ENCODE measurements at regions not wholly inside any gene's neighbourhood (a gene's known extent, or its start where the extent isn't known, plus 50 kb on each side); places are given as distances from the start of the nearest gene placed in this dataset.

DNA sequence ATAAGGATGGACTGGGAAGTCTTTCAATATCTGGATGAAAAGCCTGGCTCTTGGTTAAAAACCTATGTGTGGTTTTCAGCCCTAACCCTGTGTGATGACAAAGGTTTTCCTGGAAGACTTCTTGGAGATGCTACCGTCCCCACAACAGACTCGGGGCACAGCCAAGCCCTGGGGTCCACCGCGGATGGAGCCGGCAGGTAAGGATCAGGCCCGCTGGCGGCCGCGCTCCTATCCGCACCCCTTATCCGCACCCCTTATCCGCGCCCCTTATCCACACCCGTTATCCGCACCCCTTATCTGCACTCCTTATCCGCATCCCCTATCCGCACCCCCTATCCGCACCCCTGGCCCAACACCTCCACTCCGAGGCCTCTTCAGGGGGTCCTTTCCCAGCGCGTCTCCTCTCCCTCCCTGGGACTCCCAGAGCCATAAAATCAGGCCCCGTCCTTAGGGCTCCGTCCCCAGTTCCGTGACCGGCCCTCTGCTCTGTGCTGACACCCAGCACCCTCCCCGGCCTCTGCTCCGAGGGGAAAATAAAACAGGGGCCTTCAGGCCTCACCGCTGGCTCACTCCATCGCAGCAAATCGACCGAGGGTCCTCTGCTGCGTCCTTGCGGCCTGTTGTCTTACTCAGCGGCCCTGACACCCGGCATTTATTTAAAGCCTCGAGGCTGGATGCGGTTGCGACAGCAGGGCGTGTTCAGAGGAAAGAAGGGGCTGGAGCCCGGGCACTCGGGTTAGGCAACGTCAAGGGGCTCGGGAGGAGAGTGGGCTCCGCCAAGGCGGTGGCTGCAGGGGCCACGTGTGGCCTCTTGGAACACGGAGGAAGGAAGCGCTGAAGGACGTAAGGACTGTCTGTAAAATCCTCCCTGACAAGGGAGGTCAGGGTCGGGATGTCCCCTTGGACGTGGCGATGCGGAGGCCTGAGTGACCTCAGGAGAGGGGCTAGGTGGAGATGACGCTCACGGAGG, 215.1 kb upstream of the ADARB2 start:
- DNase-seq (ENCODE audit: low spot score), result no peak

DNA sequence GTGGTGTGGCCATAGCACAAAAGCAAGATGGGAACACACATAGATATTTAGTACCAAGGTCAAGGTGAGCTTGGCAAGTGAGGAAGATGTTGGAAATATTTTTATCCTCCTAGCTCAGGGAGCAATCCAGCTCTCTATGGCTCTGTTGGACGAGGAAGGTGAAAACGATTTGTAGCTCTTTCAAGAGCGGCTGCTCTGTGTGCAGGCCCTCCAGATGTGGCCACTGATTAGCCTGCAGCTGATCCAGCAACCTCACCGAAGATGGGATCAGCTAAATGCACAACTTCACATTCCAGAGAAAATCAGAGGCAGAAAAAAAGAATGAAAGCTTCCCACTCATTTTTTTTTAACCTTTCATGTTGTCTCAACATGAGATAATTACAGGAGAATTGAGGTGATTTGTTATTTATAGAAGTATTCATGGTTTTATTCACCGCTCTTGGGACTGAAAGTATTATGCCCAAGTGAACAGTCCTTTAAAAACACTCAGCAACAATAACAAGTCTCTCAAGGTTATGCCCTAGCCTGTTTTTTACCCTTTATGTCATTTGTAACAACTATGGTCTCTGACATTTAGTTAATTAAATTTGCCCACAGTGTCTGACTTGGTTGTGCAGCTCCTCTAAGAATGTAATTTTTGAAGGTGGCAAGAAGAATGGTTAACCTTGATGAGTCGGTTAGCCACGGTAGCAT, 213.6 kb upstream of the ADARB2 start:
- no peak for DNase-seq (ENCODE audit: low spot score)

DNA sequence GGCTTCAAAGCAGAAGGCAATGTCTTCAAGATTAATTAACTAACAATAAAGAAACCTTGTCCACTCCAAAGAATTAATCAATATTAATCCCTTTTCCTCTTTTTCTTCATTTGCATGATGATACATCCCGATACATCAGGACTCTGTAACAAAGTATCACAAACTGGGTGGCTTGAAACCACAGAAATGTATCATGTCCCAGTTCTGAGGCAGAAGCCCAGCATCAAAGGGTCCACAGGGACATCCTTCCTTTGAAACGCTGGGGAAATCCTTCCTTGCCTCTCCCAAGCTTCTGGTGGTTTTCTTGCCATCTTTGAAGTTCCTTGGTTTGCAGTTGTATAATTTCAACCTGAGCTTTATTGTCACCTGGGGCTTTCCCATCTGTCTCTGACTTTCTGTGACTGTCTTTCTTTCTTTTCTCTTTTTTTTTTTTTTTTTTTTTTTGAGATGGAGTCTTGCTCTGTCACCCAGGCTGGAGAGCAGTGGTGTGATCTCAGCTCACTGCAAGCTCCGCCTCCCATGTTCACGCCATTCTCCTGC, 210.2 kb upstream of the ADARB2 start:
- no peak for DNase-seq (ENCODE audit: low spot score)

DNA sequence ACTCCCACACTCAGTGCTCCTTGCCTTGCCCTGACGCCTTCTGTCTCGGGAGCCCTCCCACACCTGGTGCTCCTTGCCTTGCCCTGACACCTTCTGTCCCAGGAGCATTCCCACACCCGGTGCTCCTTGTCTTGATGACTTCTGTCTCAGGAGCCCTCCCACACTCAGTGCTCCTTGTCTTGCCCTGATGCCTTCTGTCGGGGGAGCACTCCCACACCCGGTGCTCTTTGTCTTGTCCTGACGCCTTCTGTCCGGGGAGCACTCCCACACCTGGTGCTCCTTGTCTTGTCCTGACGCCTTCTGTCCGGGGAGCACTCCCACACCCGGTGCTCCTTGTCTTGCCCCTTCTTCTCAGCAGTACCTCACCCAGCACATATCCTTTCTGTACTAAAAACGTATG, 207.2 kb upstream of the ADARB2 start:
- no peak for DNase-seq (ENCODE audit: low spot score)

DNA sequence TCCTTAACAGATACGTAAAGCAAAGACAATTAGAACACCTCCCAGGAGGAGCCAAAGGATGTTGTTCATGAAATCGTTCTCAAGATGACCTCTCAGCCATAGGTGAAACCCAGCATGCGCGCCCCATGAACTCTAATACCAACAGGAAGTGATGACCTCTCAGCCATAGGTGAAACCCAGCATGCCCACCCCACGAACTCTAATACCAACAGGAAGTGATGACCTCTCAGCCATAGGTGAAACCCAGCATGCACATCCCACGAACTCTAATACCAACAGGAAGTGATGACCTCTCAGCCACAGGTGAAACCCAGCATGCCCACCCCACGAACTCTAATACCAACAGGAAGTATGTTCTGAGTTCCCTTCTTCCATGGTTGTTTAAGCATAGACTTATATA, 205.2 kb upstream of the ADARB2 start:
- DNase-seq (ENCODE audit: low spot score), result no peak

DNA sequence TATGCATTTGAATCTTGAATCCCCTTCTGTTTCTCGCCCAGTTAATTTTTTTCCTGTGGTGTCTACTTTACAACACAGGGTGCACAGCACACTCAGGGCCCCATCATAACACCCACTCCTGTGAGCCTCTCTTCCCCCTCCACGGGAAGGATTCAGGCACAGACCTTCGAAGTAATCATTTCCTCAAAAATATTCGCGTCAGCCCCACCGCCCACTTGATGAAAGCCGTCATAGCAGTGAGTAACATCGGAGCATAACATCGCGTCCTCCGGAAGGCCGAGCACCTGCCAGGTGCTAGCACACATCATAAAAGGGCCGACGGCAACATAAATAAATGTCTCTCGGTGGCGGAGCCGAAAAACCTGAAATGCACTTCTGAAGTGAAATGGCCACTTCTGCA, 201.7 kb upstream of the ADARB2 start:
- DNase-seq (ENCODE audit: low spot score), result no peak

DNA sequence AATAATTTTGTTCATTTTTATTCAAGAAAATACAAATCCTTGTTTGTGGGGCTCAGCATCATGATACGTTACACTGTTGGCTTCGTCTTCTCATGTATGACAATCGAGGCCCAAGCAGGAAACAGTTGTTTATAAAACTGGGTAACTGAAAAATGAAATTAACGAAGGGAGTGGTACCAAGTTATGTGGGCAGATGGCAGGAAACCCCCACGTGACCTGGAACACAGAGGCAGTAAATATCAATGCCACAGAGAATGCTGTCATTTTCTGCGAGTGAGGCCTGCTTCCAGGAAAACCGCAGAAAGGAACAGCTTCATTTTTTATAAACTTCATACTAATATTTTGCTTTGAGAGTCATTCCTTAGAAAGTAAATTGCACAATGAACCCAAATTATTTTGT, 201.0 kb upstream of the ADARB2 start:
- DNase-seq (ENCODE audit: low spot score), result peak; percentile 7

DNA sequence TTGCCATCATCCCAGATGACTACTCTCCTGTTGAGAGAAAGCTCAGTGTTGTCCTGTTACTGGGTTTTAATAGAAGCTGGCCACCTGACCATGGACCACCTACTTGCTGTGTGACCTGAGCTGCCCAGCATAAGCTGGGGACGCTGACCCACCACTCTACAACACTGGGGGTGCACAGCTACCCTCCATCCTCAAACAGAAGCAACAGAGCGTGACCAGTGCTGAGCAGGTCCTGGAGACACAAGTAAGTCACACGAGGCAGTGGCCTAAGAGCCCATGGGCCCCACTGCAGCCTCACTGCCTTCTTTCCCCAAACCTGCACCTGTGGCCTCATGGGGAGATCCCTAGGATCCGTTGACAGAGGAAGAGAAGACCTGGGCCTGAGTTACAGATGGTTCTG, 198.6 kb upstream of the ADARB2 start:
- no peak for DNase-seq (ENCODE audit: low spot score)

DNA sequence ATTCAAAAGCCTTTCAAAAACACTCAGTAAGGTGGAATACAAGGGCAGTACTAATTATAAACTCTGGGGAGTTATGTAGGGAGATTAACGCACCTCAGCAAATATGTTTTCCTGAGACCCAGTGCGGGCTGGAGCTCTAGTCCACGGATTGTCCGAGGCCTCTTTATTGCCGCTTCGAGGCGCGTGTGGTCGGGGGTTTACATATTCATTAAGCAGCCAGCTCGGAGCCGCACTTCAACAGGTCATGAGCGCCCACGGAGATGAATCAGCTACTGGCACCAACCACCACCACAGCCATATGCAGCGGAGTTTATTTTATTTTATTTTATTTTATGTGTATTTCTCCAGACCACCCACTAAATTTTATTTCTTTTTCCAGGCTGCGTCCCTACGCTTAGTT, 195.9 kb upstream of the ADARB2 start:
- DNase-seq (ENCODE audit: low spot score), result no peak

DNA sequence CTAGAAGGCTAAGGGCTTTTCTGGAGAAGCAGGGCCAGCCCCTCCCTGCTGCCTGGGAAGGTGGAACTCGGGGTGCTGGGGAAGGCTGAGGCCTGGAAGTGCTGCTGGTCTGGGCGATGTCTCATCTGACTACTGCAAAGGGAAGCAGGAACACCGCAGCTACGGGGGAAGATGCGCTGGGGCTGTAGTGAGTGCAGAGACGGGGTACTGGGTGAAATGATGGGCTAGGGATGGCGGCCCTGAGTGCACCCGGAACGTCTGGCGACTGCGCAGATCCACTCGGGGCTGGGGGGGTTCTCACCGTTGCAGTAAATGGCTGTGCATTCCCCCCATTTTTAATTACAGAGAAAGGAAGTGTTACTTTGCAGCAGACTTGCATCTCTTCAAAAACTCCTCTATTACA, 195.4 kb upstream of the ADARB2 start:
- no peak for DNase-seq (ENCODE audit: low spot score)

DNA sequence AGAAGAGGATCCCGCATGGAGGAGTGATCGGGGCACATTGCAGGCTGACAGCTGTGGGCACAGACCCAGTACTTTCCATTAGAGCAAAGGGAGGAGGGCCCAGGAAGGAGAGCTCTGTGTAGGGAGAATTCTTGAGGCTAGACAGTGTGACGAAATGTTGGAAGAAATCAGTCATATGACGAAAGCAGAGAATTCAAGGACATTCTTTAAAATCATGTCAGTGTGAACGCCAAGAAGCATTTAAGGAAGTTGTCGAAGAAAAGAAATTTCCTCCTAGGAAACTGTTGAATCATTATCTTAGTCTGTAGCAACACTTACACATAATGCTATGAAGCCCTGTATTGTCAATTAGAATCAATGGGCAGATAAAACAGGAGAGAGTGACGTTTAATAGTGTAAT, 191.3 kb upstream of the ADARB2 start:
- no peak for DNase-seq (ENCODE audit: low spot score)

DNA sequence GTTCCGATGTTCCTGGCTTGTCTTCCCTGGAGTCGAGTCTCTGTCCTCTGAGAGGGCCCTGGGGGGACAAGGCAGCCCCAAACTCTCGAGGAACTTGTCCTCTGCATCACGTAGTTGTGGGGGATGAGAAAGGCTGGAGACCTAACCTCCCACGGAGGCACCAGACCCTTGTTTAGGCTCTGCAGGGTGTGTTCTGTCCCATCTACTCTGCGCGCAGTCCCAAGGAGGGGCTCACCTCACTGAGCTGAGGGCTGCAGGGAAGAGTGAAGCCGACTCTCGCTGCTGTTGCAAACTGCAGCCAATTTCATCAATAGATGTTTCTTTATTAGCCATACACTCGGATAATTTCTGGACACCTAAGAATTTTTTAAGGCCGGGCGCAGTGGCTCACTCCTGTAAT, 186.7 kb upstream of the ADARB2 start:
- DNase-seq (ENCODE audit: low spot score), result no peak

DNA sequence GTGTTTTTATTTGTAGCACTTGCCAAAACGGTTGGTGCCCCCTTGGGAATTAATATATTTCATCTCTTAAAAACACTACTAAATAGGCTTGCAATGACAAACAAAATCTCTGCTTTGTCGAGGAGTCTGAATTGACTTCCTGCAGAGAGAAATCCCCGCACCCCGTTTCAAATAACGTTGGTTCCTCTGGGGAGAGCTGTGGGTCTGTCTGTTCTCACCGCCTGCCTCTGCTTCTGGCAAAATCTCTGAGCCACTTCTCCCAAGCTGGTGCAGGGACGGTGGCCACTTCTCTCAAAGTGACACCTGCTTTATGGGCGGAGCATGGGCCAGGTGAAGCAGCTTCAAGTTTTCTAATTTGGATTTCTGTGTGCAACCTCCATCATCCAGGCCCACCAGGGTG, 186.3 kb upstream of the ADARB2 start:
- DNase-seq (ENCODE audit: low spot score), result no peak

DNA sequence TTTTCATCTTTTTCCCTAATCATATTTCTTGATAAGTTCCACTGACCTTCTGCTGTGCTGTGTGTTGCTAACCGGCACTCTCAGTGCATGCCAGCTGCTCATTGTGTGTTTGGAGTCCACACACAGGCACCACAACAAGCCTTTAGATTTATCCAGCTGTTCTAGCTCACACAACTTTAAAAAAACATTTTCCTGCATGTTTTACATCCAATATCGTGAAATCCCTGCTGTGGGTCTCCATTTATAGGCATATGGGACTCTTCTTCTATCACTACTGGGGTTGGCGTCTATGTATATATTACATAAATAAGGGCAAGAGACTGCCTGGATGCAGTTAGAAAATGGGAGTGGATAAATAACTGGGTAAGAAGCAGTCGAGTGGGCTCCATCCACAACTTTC, 183.6 kb upstream of the ADARB2 start:
- no peak for DNase-seq (ENCODE audit: low spot score)

DNA sequence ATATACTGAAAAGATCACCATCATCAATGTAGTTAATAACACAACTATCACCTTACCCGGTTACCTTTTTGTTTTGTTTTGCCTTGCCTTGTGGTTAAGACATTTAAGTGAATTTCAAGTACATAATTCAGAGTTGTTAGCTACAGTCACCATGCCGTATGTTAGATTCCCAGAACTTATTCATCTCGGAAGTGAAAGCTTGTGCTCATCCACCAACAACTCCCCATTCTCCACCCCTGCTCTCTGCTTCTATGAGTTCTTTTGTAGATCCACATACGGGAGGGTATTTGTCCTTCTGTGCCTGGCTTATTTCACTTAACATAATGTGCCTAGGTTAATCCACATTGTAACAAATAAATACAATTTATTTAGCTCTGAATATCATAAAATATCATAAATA, 182.8 kb upstream of the ADARB2 start:
- DNase-seq (ENCODE audit: low spot score), result no peak

DNA sequence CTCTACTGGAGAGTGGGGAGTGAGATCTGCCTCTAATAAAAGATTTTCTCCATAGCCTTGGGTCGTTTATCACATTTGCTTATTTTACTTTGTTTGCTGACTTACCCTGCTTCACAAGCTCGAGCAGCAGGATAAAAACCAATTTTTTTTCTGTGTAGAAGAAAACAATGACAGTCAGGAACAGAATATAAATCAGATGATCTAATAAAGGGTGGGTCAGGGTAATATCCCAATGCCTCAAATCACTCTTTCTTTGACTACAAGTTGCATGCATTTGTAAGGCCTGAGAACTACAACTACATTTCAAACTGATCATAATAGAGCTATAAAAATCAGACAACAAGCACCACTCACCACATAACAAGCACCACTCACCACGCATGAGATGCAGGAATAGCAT, 174.4 kb upstream of the ADARB2 start:
- no peak for DNase-seq (ENCODE audit: low spot score)

DNA sequence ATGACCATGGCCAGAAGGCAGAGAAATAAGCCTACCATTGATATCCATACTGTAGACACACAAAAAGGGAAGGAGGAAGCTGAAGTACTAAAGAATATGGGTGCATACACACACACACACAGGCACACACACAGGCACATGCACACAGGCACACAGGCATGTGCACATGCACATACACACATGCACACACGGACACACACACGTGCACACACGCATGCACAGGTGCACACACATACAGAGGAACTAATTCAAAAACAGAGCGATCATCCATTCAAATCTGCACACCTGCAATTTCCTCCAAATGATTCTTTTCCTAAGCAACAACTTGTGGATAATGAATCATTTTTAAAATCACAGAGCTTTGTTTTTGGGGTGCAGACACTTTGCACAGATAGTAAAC, 166.7 kb upstream of the ADARB2 start:
- no peak for DNase-seq (ENCODE audit: low spot score)

DNA sequence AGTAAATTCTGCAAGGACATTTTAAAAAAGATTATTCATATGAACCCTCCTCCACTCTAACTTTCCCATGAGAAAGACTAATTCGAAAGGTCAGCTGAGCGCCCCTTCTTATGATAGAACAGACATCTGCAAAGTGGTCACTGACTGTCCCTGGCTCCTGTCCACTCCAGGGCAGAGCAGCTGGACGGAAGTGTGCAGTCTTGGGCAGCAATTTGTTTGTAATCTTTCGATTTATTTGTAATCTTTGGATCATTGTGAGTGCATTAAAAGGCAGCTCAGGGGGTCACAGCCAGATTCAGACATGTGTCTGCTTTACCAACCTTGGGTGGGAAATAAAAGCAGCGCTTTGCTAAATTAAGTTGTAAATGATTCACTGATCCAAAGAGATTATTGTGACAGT, 158.8 kb upstream of the ADARB2 start:
- no peak for DNase-seq (ENCODE audit: low spot score)

DNA sequence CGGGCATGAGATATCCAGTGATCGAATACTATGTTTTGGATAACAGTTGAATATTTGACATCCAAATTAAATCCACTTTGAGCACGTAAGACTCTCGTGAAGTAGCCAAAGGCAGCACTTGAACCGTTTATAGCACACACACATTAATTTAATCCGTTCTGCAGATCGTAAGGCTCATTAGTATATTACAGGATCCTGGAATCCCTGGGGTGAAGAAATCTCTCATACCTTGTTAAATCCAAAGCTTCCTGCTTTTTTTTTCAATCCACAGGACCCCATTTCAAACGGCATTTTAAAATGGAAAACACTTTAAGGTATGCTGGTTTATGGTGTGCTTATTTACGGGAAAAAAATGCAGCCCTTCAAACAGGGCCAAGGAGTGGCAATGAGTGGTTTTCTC, 158.4 kb upstream of the ADARB2 start:
- no peak for DNase-seq (ENCODE audit: low spot score)

DNA sequence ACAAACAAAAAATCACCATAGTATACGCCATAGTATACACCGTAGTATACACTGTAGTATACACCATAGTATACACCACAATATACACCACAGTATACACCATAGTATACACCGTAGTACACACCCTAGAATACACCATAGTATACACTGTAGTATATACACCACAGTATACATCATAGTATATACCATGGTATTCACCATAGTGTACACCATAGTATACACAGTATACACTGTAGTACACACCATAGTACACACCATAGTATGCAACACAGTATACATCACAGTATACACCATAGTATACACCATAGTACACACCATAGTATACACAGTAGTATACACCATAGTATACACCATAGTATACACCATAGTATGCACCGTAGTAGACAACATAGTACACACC, 157.6 kb upstream of the ADARB2 start:
- DNase-seq (ENCODE audit: low spot score), result no peak

DNA sequence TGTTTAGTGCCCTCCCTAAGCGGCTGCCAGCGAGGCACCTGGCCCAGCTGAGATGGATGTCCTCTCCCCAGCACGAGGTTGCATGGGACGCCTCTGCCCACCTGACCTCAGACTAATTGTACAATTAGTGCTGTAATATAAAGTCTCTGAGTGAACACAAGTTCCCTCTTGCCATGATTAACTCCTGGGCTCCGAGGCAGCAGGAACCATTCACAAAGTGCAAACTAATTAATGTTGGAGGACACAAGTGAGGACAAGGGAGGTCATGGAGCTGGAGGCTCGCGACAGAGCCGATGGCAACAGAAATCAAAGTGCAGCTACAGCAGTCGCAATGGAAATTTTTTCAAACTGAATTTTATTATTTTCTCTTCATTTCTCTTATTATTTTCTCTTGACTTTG, 156.6 kb upstream of the ADARB2 start:
- DNase-seq (ENCODE audit: low spot score), result no peak

DNA sequence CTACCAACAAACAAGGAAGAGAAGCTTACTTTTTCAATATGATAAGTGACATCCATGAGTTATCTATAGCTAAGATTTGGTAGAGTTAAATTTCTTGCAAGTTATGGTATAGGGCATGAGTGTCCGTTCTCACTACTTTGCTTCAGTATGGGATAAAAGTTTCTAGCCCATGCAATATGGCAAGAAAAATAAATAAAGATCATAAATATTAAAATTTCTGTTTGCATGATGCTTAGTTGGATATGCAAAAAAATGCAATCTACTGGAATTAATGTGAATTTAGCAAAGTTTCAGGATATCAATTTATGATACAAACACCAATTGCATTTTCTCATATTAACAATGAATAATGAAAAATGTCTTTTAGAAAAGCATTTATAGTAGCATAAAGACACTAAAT, 148.7 kb upstream of the ADARB2 start:
- no peak for DNase-seq (ENCODE audit: low spot score)

DNA sequence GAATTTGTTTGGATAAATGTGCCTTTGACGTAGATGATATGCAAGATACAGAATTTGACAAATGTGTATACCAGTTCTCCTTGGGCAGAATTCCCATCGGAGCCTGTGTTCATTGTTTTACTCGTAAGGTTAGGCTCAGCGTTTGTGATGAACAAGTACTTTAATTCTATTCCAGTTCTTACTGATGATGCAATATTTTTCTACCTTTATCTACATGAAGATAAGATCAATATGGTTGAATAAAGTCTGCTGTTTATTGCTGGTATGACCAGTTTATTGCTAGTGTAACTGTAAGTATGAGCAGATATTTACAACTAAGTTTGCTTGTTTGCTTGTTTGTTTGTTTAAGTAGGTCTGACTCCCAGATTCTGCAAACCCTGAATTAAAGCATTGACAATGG, 145.4 kb upstream of the ADARB2 start:
- no peak for DNase-seq (ENCODE audit: low spot score)

Measured in activated CD4-positive, alpha-beta T cell treated with anti-CD3 and anti-CD28 coated beads, Interleukin-2, Interleukin-4, amounts not matched to agents 100 ng/mL and 50 ng/mL, durations not matched to agents 16 hours and 8 hours (primary cell).